ENCODE measurements at regions not wholly inside any gene's neighbourhood (a gene's known extent, or its start where the extent isn't known, plus 50 kb on each side); places are given as distances from the start of the nearest gene placed in this dataset.

DNA sequence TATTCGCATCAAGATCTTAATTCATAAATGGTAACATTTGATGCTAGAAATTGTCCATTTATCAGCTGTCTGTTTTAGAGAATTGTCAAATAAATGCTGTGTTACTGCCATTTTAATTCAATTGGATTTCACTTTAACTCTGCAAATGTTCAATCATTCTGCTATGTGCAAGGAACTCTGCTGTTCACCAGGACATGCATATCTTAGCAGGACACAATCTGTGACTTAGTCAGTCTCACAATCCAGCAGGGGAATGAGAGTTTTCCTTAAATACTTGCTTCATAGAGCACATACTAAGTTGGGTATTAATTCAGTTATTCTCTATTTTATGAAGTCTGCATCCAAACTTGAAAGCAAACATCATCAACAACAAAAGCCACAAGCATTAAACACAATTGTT, 488.7 kb upstream of the MEF2C start:
- ChIA-PET CTCF (interaction anchor here (1.1 to 1.6 kb wide), 2 partner anchors 18 to 42 kb away, joined by 3 to 5 read pairs; no protein-coding TSS in a partner anchor), POLR2A (no interaction called here)
- Histone ChIP-seq H3K9me3 (replicated peaks; ENCODE audit: control insufficient read depth, insufficient read depth, low read length) (no peaks in the 10 kb centered on the region), H2AFZ (ENCODE audit: low read depth, low read length) (no peak overlapping the region), H3K9ac (replicated peaks; ENCODE audit: extremely low read depth, insufficient read depth, low read length) (no peak overlapping the region), H3K4me1 (ENCODE audit: control insufficient read depth, extremely low read depth, insufficient read depth, low read length) (no peaks in the 10 kb centered on the region), H3K27ac (ENCODE audit: insufficient read depth, low read depth, low read length) (no peak overlapping the region), H3K4me2 (ENCODE audit: insufficient read depth, low read length) (no peak overlapping the region), H4K20me1 (replicated peaks; ENCODE audit: control insufficient read depth, extremely low read depth, insufficient read depth, low read length) (no peaks in the 10 kb centered on the region), H3K36me3 (ENCODE audit: control insufficient read depth in 2 of 2, extremely low read depth in 1 of 2, insufficient read depth in 2 of 2, low read length in 2 of 2) (no peaks in the 10 kb centered on the region), H3K9me1 (replicated peaks; ENCODE audit: control insufficient read depth, extremely low read depth, insufficient read depth, low read length) (no peaks in the 10 kb centered on the region), H3K27me3 (ENCODE audit: control insufficient read depth in 2 of 2, insufficient read depth in 2 of 2, low read length in 2 of 2) (no peaks in the 10 kb centered on the region), H3K79me2 (ENCODE audit: control insufficient read depth, insufficient read depth, low read length) (no peaks in the 10 kb centered on the region), H3K4me3 (replicated peaks in 1 of 3; ENCODE audit: insufficient read depth in 1 of 3, low read depth in 1 of 3, low read length in 3 of 3) (no peak overlapping the region)
- dilution Hi-C loops (cut with MboI; ENCODE audit: extremely low pct_ligation_motif_present, low sequenced_read_pairs) (no loop called here), intact Hi-C loops (cut with micrococcal nuclease) (no loop called here)
- DNase-seq (ENCODE audit: low read depth, low spot score) = no peak
- BruUV-seq (replicated peaks) = no TSS peak
- no peak for FAIRE-seq
- TF ChIP-seq POLR2A (IDR thresholded peaks at IDR 0.05; ENCODE audit: low read depth, low read length) (no peak), MYC (IDR thresholded peaks at IDR 0.05; ENCODE audit: low read depth, low read length) (no peak), JUN (IDR thresholded peaks at IDR 0.05; ENCODE audit: borderline replicate concordance, insufficient read depth, insufficient read length, low read depth) (no peak), GATA2 (IDR thresholded peaks at IDR 0.05; ENCODE audit: insufficient read depth, insufficient read length, low read depth, low read length) (no peak)
- TF ChIP-seq, protein P1, sequence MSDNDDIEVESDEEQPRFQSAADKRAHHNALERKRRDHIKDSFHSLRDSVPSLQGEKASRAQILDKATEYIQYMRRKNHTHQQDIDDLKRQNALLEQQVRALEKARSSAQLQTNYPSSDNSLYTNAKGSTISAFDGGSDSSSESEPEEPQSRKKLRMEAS (IDR thresholded peaks at IDR 0.05; ENCODE audit: insufficient read depth, insufficient read length) = no peak
- TF ChIP-seq, protein P2, sequence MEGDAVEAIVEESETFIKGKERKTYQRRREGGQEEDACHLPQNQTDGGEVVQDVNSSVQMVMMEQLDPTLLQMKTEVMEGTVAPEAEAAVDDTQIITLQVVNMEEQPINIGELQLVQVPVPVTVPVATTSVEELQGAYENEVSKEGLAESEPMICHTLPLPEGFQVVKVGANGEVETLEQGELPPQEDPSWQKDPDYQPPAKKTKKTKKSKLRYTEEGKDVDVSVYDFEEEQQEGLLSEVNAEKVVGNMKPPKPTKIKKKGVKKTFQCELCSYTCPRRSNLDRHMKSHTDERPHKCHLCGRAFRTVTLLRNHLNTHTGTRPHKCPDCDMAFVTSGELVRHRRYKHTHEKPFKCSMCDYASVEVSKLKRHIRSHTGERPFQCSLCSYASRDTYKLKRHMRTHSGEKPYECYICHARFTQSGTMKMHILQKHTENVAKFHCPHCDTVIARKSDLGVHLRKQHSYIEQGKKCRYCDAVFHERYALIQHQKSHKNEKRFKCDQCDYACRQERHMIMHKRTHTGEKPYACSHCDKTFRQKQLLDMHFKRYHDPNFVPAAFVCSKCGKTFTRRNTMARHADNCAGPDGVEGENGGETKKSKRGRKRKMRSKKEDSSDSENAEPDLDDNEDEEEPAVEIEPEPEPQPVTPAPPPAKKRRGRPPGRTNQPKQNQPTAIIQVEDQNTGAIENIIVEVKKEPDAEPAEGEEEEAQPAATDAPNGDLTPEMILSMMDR (IDR thresholded peaks at IDR 0.05; ENCODE audit: extremely low read depth in 1 of 2, insufficient read depth in 1 of 2, low read depth in 1 of 2, low read length in 2 of 2) = no peak

GRCh38 chr5:89359046-89359445, 476.1 kb upstream of the MEF2C start:
- Histone ChIP-seq H3K27me3 (ENCODE audit: control insufficient read depth in 2 of 2, insufficient read depth in 2 of 2, low read length in 2 of 2) (no peaks in the 10 kb centered on the region), H3K79me2 (ENCODE audit: control insufficient read depth, insufficient read depth, low read length) (no peaks in the 10 kb centered on the region), H3K4me2 (ENCODE audit: insufficient read depth, low read length) (no peak overlapping the region), H2AFZ (ENCODE audit: low read depth, low read length) (no peak overlapping the region), H3K9ac (replicated peaks; ENCODE audit: extremely low read depth, insufficient read depth, low read length) (no peak overlapping the region), H3K4me1 (ENCODE audit: control insufficient read depth, extremely low read depth, insufficient read depth, low read length) (no peaks in the 10 kb centered on the region), H3K9me1 (replicated peaks; ENCODE audit: control insufficient read depth, extremely low read depth, insufficient read depth, low read length) (no peaks in the 10 kb centered on the region), H3K36me3 (ENCODE audit: control insufficient read depth in 2 of 2, extremely low read depth in 1 of 2, insufficient read depth in 2 of 2, low read length in 2 of 2) (no peaks in the 10 kb centered on the region), H3K27ac (ENCODE audit: insufficient read depth, low read depth, low read length) (no peak overlapping the region), H3K9me3 (replicated peaks; ENCODE audit: control insufficient read depth, insufficient read depth, low read length) (no peaks in the 10 kb centered on the region), H3K4me3 (replicated peaks in 1 of 3; ENCODE audit: insufficient read depth in 1 of 3, low read depth in 1 of 3, low read length in 3 of 3) (no peak overlapping the region), H4K20me1 (replicated peaks; ENCODE audit: control insufficient read depth, extremely low read depth, insufficient read depth, low read length) (no peaks in the 10 kb centered on the region)
- TF ChIP-seq FOS (IDR thresholded peaks at IDR 0.05; ENCODE audit: borderline replicate concordance, insufficient read depth, low read length) (no peak), GATA2 (IDR thresholded peaks at IDR 0.05; ENCODE audit: insufficient read depth, insufficient read length, low read depth, low read length) (no peak), EZH2 (IDR thresholded peaks at IDR 0.05; ENCODE audit: borderline replicate concordance, low read depth, low read length, severe bottlenecking) (no peak), JUN (IDR thresholded peaks at IDR 0.05; ENCODE audit: borderline replicate concordance, insufficient read depth, insufficient read length, low read depth) (no peak)
- TF ChIP-seq, protein P1 (IDR thresholded peaks at IDR 0.05; ENCODE audit: insufficient read depth, insufficient read length) = no peak
- ChIA-PET CTCF (no interaction called here), POLR2A (no interaction called here)
- dilution Hi-C loops (cut with MboI; ENCODE audit: extremely low pct_ligation_motif_present, low sequenced_read_pairs) = no loop called here
- BruUV-seq (replicated peaks) = no TSS peak
- DNase-seq (ENCODE audit: low read depth, low spot score) = no peak
- no peak for FAIRE-seq
- intact Hi-C loops (cut with micrococcal nuclease) = no loop called here

All from endothelial cell of umbilical vein (primary cell).